Activated CD4-positive, alpha-beta T cell treated with anti-CD3 and anti-CD28 coated beads for 36 hours (primary cell): ENCODE measurements at regions not wholly inside any gene's neighbourhood (a gene's known extent, or its start where the extent isn't known, plus 50 kb on each side); places are given as distances from the start of the nearest gene placed in this dataset.
A peak's percentile ranks its signal among the peaks of the same experiment; 100 is the strongest.

Experiments
- ATAC-seq: fragments of 200-7000 bp; cut with Tn5 transposase; one replicate; pipeline ENCODE4 v1.10.0; 2021; ENCODE audit warnings: mild to moderate bottlenecking, moderate library complexity
- CTCF ChIA-PET: fragments of 350-600 bp; sonication (Branson Sonifier 250); formaldehyde crosslinking; loops from one replicate; lab custom pipeline; 2021; ENCODE audit warnings: antibody characterized with exemption; lab: Charles Lee
- POLR2A ChIA-PET: fragments of 350-600 bp; sonication (Branson Sonifier 250); formaldehyde crosslinking; loops from one replicate; lab custom pipeline; 2021; ENCODE audit warnings: antibody characterized with exemption, inconsistent platforms; lab: Charles Lee
- DNase-seq: peaks from one replicate; pipeline ENCODE4 v3.0.0-alpha.2; 2020
- H3K27ac Mint-ChIP-seq: one replicate; pipeline ENCODE4 v1.8.0; 2021; ENCODE audit warnings: mixed read lengths
- H3K27me3 Mint-ChIP-seq: one replicate; pipeline ENCODE4 v1.8.0; 2021; ENCODE audit warnings: mixed read lengths
- H3K36me3 Mint-ChIP-seq: one replicate; pipeline ENCODE4 v1.8.0; 2021; ENCODE audit warnings: low read depth, mixed read lengths
- H3K4me1 Mint-ChIP-seq: one replicate; pipeline ENCODE4 v1.8.0; 2021; ENCODE audit warnings: mixed read lengths
- H3K4me3 Mint-ChIP-seq: one replicate; pipeline ENCODE4 v1.8.0; 2021; ENCODE audit warnings: mild to moderate bottlenecking, moderate library complexity, mixed read lengths
- H3K9me3 Mint-ChIP-seq: one replicate; pipeline ENCODE4 v1.8.0; 2021; ENCODE audit warnings: low read depth, mixed read lengths
- intact Hi-C, 2 experiments: fragments of 100-400 bp; cut with DNase I in 1 of 2; cut with micrococcal nuclease in 1 of 2; formaldehyde crosslinking; loops; one replicate each; pipeline versions ENCODE4 v1.14.2 to v1.15.1; 2022 to 2024; cut with DNase I, micrococcal nuclease

GRCh38 chr6:72497186-72497585, 124.7 kb upstream of the KCNQ5 start:
- no peak overlapping the region for H3K27ac Mint-ChIP-seq
- H3K4me1 Mint-ChIP-seq: no peaks in the 10 kb centered on the region
- DNase-seq: no peak
- intact Hi-C loops: no loop called here
- ChIA-PET CTCF (no interaction called here), POLR2A (no interaction called here)
- no peak overlapping the region for H3K4me3 Mint-ChIP-seq
- peaks cover 8% of the 10 kb centered on the region for H3K27me3 Mint-ChIP-seq
- no peaks in the 10 kb centered on the region for H3K9me3 Mint-ChIP-seq
- no peaks in the 10 kb centered on the region for H3K36me3 Mint-ChIP-seq
- no peak for ATAC-seq

GRCh38 chr6:72500669-72501068, 121.2 kb upstream of the KCNQ5 start:
- ChIA-PET CTCF (no interaction called here), POLR2A (no interaction called here)
- no peak for DNase-seq
- Mint-ChIP-seq H3K27me3 (peaks cover 8% of the 10 kb centered on the region), H3K4me3 (no peak overlapping the region), H3K27ac (no peak overlapping the region), H3K9me3 (no peaks in the 10 kb centered on the region), H3K4me1 (no peaks in the 10 kb centered on the region), H3K36me3 (no peaks in the 10 kb centered on the region)
- intact Hi-C loops: no loop called here
- ATAC-seq: no peak

GRCh38 chr6:72504406-72504805, 117.5 kb upstream of the KCNQ5 start:
- Mint-ChIP-seq H3K27me3 (peaks cover 2% of the 10 kb centered on the region), H3K4me1 (no peaks in the 10 kb centered on the region), H3K9me3 (no peaks in the 10 kb centered on the region), H3K27ac (no peak overlapping the region), H3K36me3 (no peaks in the 10 kb centered on the region), H3K4me3 (no peak overlapping the region)
- POLR2A ChIA-PET: no interaction called here
- DNase-seq: no peak
- no peak for ATAC-seq
- intact Hi-C loops: no loop called here
- CTCF ChIA-PET: no interaction called here

- H3K9me3 Mint-ChIP-seq: no peaks in the 10 kb centered on the region
- H3K27me3 Mint-ChIP-seq: peaks cover 4% of the 10 kb centered on the region
- H3K4me1 Mint-ChIP-seq: no peaks in the 10 kb centered on the region
- intact Hi-C loops: no loop called here
- ATAC-seq (no peak), DNase-seq (no peak)
- ChIA-PET CTCF (no interaction called here), POLR2A (no interaction called here)
- no peak overlapping the region for H3K27ac Mint-ChIP-seq
- H3K36me3 Mint-ChIP-seq: no peaks in the 10 kb centered on the region
- no peak overlapping the region for H3K4me3 Mint-ChIP-seq
These were observed 116.4 kb upstream of the KCNQ5 start for GRCh38 chr6:72505446-72505845.

- no peaks in the 10 kb centered on the region for H3K9me3 Mint-ChIP-seq
- intact Hi-C loops: loop anchor here in 1 of 2 experiments (5.0 kb wide), 1 partner anchor 612 kb away; no protein-coding TSS in a partner anchor
- ChIA-PET CTCF (no interaction called here), POLR2A (no interaction called here)
- H3K27ac Mint-ChIP-seq: no peak overlapping the region
- no peak overlapping the region for H3K4me3 Mint-ChIP-seq
- H3K27me3 Mint-ChIP-seq: no peaks in the 10 kb centered on the region
- H3K4me1 Mint-ChIP-seq: no peaks in the 10 kb centered on the region
- no peaks in the 10 kb centered on the region for H3K36me3 Mint-ChIP-seq
- no peak for ATAC-seq
- no peak for DNase-seq
These were observed 102.0 kb upstream of the KCNQ5 start for GRCh38 chr6:72519871-72520270.

GRCh38 chr6:72521684-72522083, 100.2 kb upstream of the KCNQ5 start:
- CTCF ChIA-PET: no interaction called here
- no peaks in the 10 kb centered on the region for H3K4me1 Mint-ChIP-seq
- ATAC-seq (no peak), DNase-seq (no peak)
- H3K4me3 Mint-ChIP-seq: no peak overlapping the region
- H3K36me3 Mint-ChIP-seq: no peaks in the 10 kb centered on the region
- POLR2A ChIA-PET: no interaction called here
- H3K9me3 Mint-ChIP-seq: no peaks in the 10 kb centered on the region
- intact Hi-C loops: loop anchor here in 1 of 2 experiments (5.0 kb wide), 1 partner anchor 611 kb away; no protein-coding TSS in a partner anchor
- H3K27ac Mint-ChIP-seq: no peak overlapping the region
- H3K27me3 Mint-ChIP-seq: no peaks in the 10 kb centered on the region

- POLR2A ChIA-PET: no interaction called here
- H3K9me3 Mint-ChIP-seq: no peaks in the 10 kb centered on the region
- no peak for ATAC-seq
- no peak overlapping the region for H3K4me3 Mint-ChIP-seq
- H3K36me3 Mint-ChIP-seq: no peaks in the 10 kb centered on the region
- H3K27me3 Mint-ChIP-seq: no peaks in the 10 kb centered on the region
- intact Hi-C loops: loop anchor here in 1 of 2 experiments (5.0 kb wide), 1 partner anchor 610 kb away; no protein-coding TSS in a partner anchor
- H3K27ac Mint-ChIP-seq: no peak overlapping the region
- CTCF ChIA-PET: interaction anchor here (0.5 to 0.9 kb wide), 2 partner anchors 94 to 320 kb away, joined by 3 to 5 read pairs; no protein-coding TSS in a partner anchor
- peak; percentile 32 for DNase-seq
- H3K4me1 Mint-ChIP-seq: no peaks in the 10 kb centered on the region
These were observed 99.1 kb upstream of the KCNQ5 start for GRCh38 chr6:72522735-72523141.

- Mint-ChIP-seq H3K9me3 (no peaks in the 10 kb centered on the region), H3K27me3 (no peaks in the 10 kb centered on the region), H3K27ac (no peak overlapping the region), H3K4me1 (no peaks in the 10 kb centered on the region), H3K4me3 (no peak overlapping the region), H3K36me3 (no peaks in the 10 kb centered on the region)
- ChIA-PET CTCF (no interaction called here), POLR2A (no interaction called here)
- DNase-seq (peak; percentile 7), ATAC-seq (no peak)
- intact Hi-C loops: loop anchor here in 1 of 2 experiments (5.0 kb wide), 1 partner anchor 608 kb away; no protein-coding TSS in a partner anchor
These were observed 97.7 kb upstream of the KCNQ5 start for GRCh38 chr6:72524011-72524645.

- ChIA-PET POLR2A (no interaction called here), CTCF (no interaction called here)
- ATAC-seq (no peak), DNase-seq (no peak)
- intact Hi-C loops: no loop called here
- Mint-ChIP-seq H3K27ac (no peak overlapping the region), H3K9me3 (no peaks in the 10 kb centered on the region), H3K27me3 (no peaks in the 10 kb centered on the region), H3K36me3 (no peaks in the 10 kb centered on the region), H3K4me3 (no peak overlapping the region), H3K4me1 (no peaks in the 10 kb centered on the region)
These were observed 95.9 kb upstream of the KCNQ5 start for GRCh38 chr6:72525821-72526510.

GRCh38 chr6:72530152-72530551, 91.7 kb upstream of the KCNQ5 start:
- Mint-ChIP-seq H3K4me3 (no peak overlapping the region), H3K27ac (no peak overlapping the region), H3K27me3 (no peaks in the 10 kb centered on the region), H3K4me1 (no peaks in the 10 kb centered on the region), H3K9me3 (no peaks in the 10 kb centered on the region), H3K36me3 (no peaks in the 10 kb centered on the region)
- CTCF ChIA-PET: no interaction called here
- ATAC-seq (no peak), DNase-seq (no peak)
- intact Hi-C loops: no loop called here
- POLR2A ChIA-PET: no interaction called here

GRCh38 chr6:72530750-72531149, 91.1 kb upstream of the KCNQ5 start:
- intact Hi-C loops: no loop called here
- H3K4me3 Mint-ChIP-seq: no peak overlapping the region
- no peaks in the 10 kb centered on the region for H3K36me3 Mint-ChIP-seq
- H3K4me1 Mint-ChIP-seq: no peaks in the 10 kb centered on the region
- CTCF ChIA-PET: no interaction called here
- POLR2A ChIA-PET: no interaction called here
- ATAC-seq (no peak), DNase-seq (no peak)
- H3K27me3 Mint-ChIP-seq: no peaks in the 10 kb centered on the region
- H3K9me3 Mint-ChIP-seq: no peaks in the 10 kb centered on the region
- H3K27ac Mint-ChIP-seq: no peak overlapping the region

- intact Hi-C loops: no loop called here
- no peak overlapping the region for H3K4me3 Mint-ChIP-seq
- ATAC-seq (no peak), DNase-seq (no peak)
- no peak overlapping the region for H3K27ac Mint-ChIP-seq
- CTCF ChIA-PET: no interaction called here
- POLR2A ChIA-PET: no interaction called here
- H3K27me3 Mint-ChIP-seq: no peaks in the 10 kb centered on the region
- no peaks in the 10 kb centered on the region for H3K9me3 Mint-ChIP-seq
- no peaks in the 10 kb centered on the region for H3K4me1 Mint-ChIP-seq
- H3K36me3 Mint-ChIP-seq: no peaks in the 10 kb centered on the region
These were observed 88.3 kb upstream of the KCNQ5 start for GRCh38 chr6:72533606-72534005.
